Keratinocyte (primary cell): ENCODE measurements at regions not wholly inside any gene's neighbourhood (a gene's known extent, or its start where the extent isn't known, plus 50 kb on each side); places are given as distances from the start of the nearest gene placed in this dataset.

Experiments
- DNase-seq: peaks from one replicate; pipeline ENCODE4 v3.0.0-alpha.2; 2011; ENCODE audit warnings: low read depth, missing footprints, low spot score
- FAIRE-seq: peaks from 2 replicates; lab custom pipeline; 2011; peaks lifted over from hg19 to GRCh38; lab: Jason Lieb, UNC
- H2AFZ ChIP-seq: 2 replicates; pipeline ENCODE4 v1.6.0; 2012; ENCODE audit warnings: low read length, control low read depth, inconsistent platforms; ENCODE audit not compliant: control insufficient read depth
- H3K27ac ChIP-seq: 2 replicates; pipeline ENCODE4 v1.5.1; 2011; ENCODE audit warnings: low read length; ENCODE audit not compliant: control insufficient read depth, insufficient read depth
- H3K27me3 ChIP-seq: 3 replicates; pipeline ENCODE4 v1.6.0; 2011; ENCODE audit warnings: low read length; ENCODE audit not compliant: control insufficient read depth, insufficient read depth; ENCODE audit errors: extremely low read depth
- H3K36me3 ChIP-seq, 2 experiments: 2 replicates in 1 of 2; 3 replicates in 1 of 2; pipeline ENCODE4 v1.5.1; 2011; ENCODE audit warnings: low read length in 2 of 2, mild to moderate bottlenecking in 1 of 2; ENCODE audit not compliant: control insufficient read depth in 2 of 2, insufficient read depth in 2 of 2; ENCODE audit errors: extremely low read depth in 1 of 2
- H3K4me1 ChIP-seq: 3 replicates; pipeline ENCODE4 v1.5.1; 2011; ENCODE audit warnings: low read length; ENCODE audit not compliant: control insufficient read depth, insufficient read depth; ENCODE audit errors: extremely low read depth
- H3K4me2 ChIP-seq: 3 replicates; pipeline ENCODE4 v1.6.0; 2011; ENCODE audit warnings: low read depth, low read length; ENCODE audit not compliant: control insufficient read depth, insufficient read depth; ENCODE audit errors: extremely low read depth
- H3K4me3 ChIP-seq, 3 experiments: fragments of 200-600 bp in 1 of 3; sonication (generic) in 1 of 3; 2 replicates in 2 of 3; 3 replicates in 1 of 3; pipeline ENCODE4 v1.5.1; 2011 to 2016; ENCODE audit warnings: low read length in 3 of 3, mild to moderate bottlenecking in 3 of 3, control low read depth in 2 of 3, inconsistent platforms in 1 of 3, low read depth in 1 of 3, mixed read lengths in 1 of 3, mixed run types in 1 of 3, moderate library complexity in 1 of 3; ENCODE audit not compliant: control insufficient read depth in 2 of 3, insufficient read depth in 2 of 3; ENCODE audit errors: extremely low read depth in 1 of 3
- H3K79me2 ChIP-seq: 2 replicates; pipeline ENCODE4 v1.6.0; 2012; ENCODE audit warnings: low read length; ENCODE audit not compliant: control insufficient read depth, insufficient read depth
- H3K9ac ChIP-seq: 3 replicates; pipeline ENCODE4 v1.6.0; 2011; ENCODE audit warnings: low read length; ENCODE audit not compliant: control insufficient read depth, insufficient read depth; ENCODE audit errors: extremely low read depth
- H3K9me1 ChIP-seq: 3 replicates; pipeline ENCODE4 v1.6.0; 2011; ENCODE audit warnings: low read length; ENCODE audit not compliant: control insufficient read depth, insufficient read depth; ENCODE audit errors: extremely low read depth
- H3K9me3 ChIP-seq: 2 replicates; pipeline ENCODE4 v1.5.1; 2012; ENCODE audit warnings: low read depth, low read length; ENCODE audit not compliant: control insufficient read depth
- H4K20me1 ChIP-seq: 3 replicates; pipeline ENCODE4 v1.6.0; 2011; ENCODE audit warnings: low read length; ENCODE audit not compliant: control insufficient read depth, insufficient read depth; ENCODE audit errors: extremely low read depth
- CTCF ChIP-seq, 3 experiments: IDR thresholded peaks in 1 of 3; conservative IDR thresholded peaks in 1 of 3; optimal IDR thresholded peaks in 1 of 3; 2 replicates in 2 of 3; 3 replicates in 1 of 3; pipeline versions ENCODE3 to v1.5.1; 2011; ENCODE audit warnings: low read length in 3 of 3, mild to moderate bottlenecking in 3 of 3, moderate library complexity in 2 of 3, control low read depth in 1 of 3, inconsistent platforms in 1 of 3; ENCODE audit not compliant: insufficient read depth in 2 of 3; ENCODE audit errors: extremely low read depth in 1 of 3
- EZH2 ChIP-seq: IDR thresholded peaks from one replicate; pipeline ENCODE4 v1.6.1; 2012; ENCODE audit warnings: inconsistent platforms, mild to moderate bottlenecking, low read length, moderate library complexity
- dilution Hi-C: fragments of 300-500 bp; cut with MboI; formaldehyde crosslinking; loops from one replicate; pipeline ENCODE4 v1.7.0; 2020; ENCODE audit warnings: low sequenced_read_pairs; ENCODE audit not compliant: extremely low pct_ligation_motif_present

DNA sequence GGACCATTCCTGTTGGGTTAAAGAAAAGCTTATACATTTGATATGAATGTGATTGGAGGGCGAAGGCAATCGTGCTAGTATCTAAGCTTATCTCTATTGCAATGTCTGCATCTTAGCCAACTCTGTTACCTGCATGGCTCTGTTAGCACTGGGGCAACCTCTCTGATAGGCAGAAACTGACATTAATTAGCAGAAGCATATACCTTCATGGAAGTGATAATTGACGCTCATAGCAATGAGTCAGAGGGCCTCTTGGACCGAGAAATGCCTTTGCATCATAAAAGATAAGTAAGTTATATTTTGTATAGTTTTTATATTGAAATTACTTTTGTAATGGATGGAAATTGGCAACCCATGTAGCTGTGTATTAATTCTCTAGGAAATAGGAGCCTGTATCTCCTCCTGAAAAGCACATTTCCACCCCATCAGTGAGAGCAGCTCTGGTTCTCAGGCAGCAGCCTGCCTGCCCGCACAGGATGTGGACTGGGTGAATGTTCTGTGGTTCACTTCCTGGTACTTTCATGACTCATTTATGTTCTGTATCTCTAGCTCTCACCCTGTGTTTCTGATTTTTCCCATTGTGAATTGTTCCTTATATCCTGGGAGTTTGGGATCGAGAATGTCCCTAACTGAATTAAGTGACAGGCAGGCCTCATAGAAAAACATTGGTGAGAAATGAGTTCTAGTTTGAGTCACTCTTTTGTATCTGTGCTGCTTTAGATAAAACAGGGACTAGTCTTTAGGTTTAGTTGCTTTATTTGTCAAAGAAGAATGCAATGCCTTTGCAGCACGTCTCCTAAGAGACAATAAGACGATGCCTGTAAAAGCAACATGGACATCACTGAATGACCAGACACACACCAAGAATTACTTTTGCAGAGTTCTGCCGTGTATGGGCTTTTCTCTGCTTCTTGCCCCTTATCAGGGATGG is 344.9 kb downstream of the DCDC2C start:
- dilution Hi-C loops, result no loop called here
- Histone ChIP-seq H2AFZ (no peak overlapping the region), H3K9me1 (no peaks in the 10 kb centered on the region), H3K27ac (no peak overlapping the region), H3K4me3 (no peak overlapping the region), H3K9me3 (no peaks in the 10 kb centered on the region), H3K4me1 (no peaks in the 10 kb centered on the region), H3K36me3 (no peaks in the 10 kb centered on the region), H3K27me3 (no peaks in the 10 kb centered on the region), H3K9ac (no peak overlapping the region), H3K79me2 (no peaks in the 10 kb centered on the region), H4K20me1 (no peaks in the 10 kb centered on the region), H3K4me2 (no peak overlapping the region)
- TF ChIP-seq CTCF (optimal IDR thresholded peaks at IDR 0.05 in 1 of 3, IDR thresholded peaks at IDR 0.05 in 1 of 3, conservative IDR thresholded peaks at IDR 0.05 in 1 of 3; ENCODE audit: extremely low read depth in 1 of 3, insufficient read depth in 2 of 3, low read length in 3 of 3), result no peak
- no peak for TF ChIP-seq EZH2
- no peak for DNase-seq
- FAIRE-seq, result no peak

DNA sequence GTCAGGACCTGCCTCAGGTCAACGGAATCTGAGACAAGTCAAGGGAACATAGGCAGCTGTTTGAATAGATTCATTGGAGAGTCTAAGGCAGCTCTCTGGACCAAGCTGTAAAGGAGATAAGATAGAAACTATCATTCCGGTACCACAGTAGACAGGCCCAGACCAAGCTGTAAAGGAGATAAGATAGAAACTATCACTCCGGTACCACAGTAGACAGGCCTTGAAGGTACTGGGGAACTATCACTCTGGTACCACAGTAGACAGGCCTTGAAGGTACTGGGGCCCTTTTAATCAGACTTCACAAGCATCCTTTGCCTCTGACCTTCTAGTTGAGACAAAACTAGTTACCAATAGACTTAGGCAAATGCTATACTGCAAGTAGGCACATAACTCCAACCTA is 346.1 kb downstream of the DCDC2C start:
- Histone ChIP-seq H3K4me3 (no peak overlapping the region), H3K36me3 (no peaks in the 10 kb centered on the region), H3K9me1 (no peaks in the 10 kb centered on the region), H3K9ac (no peak overlapping the region), H3K4me1 (no peaks in the 10 kb centered on the region), H3K79me2 (no peaks in the 10 kb centered on the region), H4K20me1 (no peaks in the 10 kb centered on the region), H3K4me2 (no peak overlapping the region), H2AFZ (no peak overlapping the region), H3K9me3 (no peaks in the 10 kb centered on the region), H3K27ac (no peak overlapping the region), H3K27me3 (no peaks in the 10 kb centered on the region)
- TF ChIP-seq CTCF (optimal IDR thresholded peaks at IDR 0.05 in 1 of 3, IDR thresholded peaks at IDR 0.05 in 1 of 3, conservative IDR thresholded peaks at IDR 0.05 in 1 of 3; ENCODE audit: extremely low read depth in 1 of 3, insufficient read depth in 2 of 3, low read length in 3 of 3) (no peak), EZH2 (no peak)
- DNase-seq (no peak), FAIRE-seq (no peak)
- dilution Hi-C loops, result no loop called here
